SK-N-DZ (cell line): ENCODE measurements at regions not wholly inside any gene's neighbourhood (a gene's known extent, or its start where the extent isn't known, plus 50 kb on each side); places are given as distances from the start of the nearest gene placed in this dataset.

Experiments
- DNase-seq: peaks from one replicate; pipeline ENCODE4 v3.0.0-alpha.2; 2015; ENCODE audit warnings: low spot score

DNA sequence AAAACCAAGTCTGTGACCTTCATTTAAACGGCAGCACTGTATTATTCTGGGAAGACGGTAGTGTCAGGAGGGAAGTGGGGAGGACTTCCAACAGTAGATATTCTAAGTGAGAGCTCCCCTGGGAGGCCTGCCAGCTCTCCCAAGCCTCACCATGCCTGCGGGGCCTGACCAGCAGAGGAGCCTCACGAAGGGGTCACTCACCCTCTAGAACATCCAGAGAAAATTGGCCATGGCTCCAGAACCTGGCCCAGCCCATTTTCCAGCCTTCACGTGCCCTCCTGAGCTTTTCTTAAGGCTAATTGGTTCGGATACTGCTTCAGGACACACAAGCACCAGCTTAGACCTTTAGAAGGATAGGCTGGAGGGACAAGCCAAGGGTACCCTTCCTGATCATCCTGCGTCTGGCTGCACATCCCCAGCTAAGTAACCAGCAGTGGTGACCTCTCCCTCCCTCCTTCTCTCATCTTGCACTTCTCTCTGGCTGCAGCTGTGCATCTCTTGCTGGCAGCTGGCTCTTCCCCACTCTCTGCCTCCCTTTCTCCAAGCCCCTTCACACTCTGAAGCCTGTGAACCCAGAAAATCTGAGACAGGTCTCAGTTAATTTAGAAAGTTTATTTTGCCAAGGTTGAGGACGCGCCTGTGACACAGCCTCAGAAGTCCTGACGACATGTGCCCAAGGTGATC lies 120.1 kb upstream of the PKDCC start:
- DNase-seq, result no peak

DNA sequence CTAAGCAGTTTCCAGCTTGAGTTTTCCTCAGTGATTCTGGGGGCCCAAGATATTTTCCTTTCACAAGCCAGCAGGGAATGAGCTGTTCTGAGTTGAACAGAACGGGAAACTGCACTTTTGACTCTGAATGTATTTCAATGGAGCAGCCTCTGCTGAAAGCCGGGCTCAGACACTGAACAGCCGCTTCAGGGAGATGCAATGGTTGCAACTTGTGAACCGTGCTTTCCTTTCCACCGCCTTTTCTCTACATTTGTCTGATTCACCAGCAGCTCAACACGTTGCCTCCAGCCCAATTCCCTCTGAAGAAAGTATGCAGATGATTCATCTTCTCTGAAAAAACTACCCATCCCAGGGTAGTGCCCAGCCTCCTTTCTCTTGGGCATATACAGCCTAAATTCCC lies 119.3 kb upstream of the PKDCC start:
- no peak for DNase-seq

DNA sequence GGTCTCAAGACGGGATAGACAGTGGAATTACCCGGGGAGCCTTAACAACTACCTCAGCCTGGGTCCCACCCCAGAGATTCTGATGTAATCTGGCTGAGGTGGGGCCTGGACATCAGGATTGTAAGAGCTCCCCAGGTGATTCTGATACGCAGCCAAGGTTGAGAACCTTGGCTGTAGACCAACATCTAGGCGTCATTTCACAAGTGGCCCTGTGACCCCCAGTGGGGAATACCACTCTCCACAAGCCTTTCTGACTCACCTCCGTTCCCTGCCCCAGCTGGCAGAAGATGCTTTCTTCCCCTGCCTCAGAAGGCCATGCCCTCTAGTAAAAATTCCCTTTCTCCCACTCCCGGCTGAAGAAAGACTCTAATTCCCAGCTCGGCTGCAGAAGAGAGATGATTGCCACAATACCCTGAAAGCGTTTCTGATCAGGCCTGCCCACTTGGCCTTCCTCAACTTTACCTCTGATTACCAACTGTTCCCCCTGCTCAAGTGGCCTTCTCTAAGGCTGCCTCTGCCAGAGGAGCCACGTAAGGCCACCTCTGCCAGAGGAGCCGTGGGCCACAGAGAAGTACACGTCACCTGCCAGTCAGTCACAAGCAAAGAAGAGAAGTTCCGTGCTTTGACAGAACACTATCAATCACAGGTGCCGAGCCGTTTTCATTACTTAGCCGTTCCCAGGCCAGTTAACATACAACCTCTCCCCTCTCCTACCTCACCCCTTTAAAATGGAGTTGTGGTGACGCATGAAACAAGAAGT lies 116.8 kb upstream of the PKDCC start:
- DNase-seq, result no peak

DNA sequence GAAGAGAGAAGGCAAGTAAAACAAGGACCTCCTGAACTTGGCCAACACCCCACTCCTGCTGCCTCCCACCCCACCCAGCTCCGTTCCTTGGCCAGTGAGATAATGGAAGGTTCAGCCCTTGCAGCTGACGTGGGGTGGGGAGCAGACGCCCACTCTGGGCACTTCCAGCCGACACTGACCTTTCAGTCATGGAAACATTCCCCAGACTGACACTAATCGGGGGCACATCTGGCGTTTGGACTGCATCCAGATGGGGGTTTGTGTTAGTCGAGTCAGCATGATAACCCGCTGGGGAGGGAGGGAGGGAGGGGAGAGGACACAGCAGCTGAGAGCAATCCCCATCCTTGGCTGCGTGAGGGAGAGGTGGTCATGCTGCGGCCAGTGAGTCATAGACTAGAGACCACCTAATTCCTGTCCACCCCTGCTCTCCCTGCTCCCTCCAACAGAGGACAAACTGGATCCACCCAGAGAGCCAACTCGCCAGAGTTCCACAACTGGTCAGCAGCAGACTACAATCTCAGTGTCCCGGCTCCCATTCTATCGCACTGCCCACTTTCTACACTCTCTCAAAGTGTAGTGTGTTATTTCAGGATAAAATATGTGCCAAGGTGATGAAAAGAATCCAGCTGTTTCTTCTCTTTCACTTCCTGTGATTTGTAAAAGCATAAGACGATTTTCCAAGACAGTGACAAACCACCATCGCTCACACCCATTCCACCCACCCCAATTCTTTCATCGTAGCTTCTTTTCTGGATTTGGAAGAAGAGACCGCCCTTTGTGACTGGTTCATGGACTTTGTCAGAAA lies 115.4 kb upstream of the PKDCC start:
- peak; percentile 80 for DNase-seq

DNA sequence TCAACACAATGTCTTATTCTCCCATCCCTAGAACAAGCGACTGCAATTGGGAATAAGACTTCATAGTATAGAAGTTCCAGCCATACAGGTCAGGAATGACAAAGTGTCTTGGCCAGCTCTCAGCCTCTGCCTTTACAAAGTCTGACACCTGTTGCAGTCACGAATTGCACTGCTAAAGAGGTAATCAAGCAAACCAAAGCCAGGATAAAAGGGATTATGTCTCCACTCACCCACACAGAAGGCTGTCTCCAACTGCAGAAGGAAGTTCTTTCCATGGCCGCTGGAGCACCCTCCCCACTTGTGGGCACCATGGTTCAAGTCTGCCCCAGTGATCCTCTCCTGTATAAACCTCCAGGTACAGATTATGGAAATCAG lies 114.8 kb upstream of the PKDCC start:
- DNase-seq, result no peak

DNA sequence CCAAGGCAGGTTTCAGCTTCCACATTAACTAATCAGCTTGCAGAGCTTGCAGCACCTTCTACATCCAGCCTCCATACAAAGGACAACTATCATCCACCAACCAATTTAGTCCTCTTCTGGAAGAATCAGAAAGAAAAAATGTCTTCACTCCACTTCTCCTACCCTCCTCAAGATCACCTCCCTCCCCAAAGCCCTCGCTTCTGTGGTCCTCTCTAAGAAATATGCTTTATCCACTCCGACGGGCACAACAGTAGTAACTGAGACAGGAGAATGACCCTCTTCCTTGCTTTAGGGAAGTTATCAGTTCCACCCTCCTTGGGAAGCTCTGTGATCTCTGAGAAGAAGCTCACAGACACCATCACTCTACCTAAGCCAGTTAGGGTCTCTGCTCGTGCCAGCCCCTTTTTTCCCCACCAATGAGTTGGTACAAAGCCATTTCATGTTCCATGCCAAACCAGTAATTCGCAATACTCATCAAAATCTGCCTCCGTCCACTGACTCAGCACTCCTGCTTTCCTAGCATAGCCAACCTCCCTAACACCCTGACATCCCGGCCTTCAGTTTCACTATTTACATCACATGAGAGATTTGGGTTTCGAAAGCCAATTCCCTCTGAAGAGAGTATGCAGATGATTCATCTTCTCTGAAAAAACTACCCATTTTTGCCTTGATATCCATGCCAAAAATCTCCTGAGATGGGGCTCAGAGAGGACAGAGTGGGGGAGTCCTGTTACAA lies 114.1 kb upstream of the PKDCC start:
- no peak for DNase-seq

DNA sequence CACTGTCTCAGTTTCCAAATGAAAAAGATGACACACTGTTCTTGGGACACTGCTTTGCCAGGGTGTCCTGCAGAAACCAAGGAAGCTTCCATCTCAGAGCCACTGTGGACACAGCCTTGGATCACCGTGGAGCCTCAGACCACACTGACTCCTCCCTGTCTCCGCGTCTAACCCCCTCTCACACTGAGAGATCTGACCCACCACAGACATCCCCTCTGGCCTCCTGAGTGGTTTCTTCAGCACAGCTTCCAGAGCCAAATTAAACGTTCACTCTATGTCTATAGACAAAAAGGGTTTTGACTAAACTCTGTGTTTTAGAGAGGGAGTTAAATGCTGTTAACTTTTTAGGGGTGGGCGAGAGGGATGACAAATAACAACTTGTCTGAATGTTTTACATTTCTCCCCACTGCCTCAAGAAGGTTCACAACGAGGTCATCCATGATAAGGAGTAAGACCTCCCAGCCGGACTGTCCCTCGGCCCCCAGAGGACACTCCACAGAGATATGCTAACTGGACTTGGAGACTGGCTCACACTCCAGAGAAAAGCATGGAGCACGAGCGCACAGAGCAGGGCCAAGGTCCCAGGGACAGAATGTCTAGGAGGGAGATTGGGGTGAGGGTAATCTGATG lies 113.4 kb upstream of the PKDCC start:
- DNase-seq, result no peak

DNA sequence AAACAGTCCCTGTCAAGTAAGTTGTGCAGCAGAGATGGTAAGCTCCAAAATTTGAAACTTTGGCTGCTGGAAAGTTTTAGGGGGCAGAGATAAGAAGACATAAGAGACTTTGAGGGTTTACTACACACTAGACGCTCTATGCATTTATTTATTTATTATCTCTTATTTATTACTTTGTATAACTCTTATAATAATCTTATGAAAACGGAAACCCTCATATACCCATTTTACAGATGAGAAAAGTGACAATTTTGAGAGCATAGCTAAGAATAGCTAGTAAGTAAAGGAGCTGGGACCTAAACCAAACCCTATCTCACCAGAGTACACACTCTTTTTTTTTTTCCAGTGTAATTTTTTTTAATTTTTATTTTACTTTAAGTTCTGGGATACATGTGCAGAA lies 112.8 kb upstream of the PKDCC start:
- DNase-seq, result no peak

DNA sequence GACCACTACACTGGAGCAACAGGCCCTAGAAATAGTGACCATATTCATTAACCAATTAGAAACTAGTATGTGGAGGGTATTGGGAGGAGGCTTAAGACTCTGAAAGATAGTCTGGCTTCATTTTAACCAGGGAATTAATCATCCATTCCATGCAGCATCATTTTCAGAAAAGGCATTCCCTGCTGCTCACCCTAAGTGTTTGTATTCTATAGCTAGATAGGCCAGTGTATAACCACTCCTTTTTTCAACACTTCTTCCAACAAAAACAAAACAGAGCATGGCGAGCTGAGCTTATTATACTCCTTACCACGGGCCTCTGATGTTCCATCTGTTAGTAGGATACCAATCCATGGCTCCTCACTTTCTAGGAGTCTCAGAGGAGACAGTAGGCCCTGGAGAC lies 112.0 kb upstream of the PKDCC start:
- DNase-seq, result no peak

DNA sequence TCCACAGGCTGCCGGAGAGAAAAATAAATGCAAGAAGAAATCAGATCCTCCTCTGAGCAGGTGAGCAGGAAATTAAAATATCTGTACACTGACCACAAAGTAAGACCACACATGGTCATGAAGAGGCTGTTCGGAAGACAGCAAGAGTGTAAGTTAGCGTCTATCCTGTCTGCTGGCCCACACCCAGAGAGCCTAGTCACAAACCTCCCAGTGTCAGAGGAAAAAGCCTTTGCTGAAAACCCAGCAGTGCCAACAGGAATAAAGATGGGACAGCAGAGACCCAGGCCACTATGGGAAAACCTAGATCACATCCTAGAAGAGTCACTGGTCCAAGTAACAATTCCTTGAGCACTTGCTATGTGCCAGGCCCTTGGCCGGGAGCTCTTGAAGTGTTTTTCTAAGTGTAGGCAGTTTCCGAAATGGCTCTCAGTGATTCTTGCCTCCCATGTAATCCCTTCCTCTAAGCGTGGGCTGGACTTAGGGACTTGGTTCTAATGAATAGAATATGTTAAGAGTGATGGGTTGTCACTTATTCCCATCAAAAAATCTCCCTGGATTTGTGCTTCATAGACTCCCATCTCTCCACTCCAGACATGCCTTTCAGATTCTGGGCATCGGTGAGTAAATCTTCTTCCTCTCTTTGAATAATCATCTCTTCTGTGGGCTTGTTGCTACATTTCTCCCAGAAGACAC lies 110.9 kb upstream of the PKDCC start:
- DNase-seq, result no peak

DNA sequence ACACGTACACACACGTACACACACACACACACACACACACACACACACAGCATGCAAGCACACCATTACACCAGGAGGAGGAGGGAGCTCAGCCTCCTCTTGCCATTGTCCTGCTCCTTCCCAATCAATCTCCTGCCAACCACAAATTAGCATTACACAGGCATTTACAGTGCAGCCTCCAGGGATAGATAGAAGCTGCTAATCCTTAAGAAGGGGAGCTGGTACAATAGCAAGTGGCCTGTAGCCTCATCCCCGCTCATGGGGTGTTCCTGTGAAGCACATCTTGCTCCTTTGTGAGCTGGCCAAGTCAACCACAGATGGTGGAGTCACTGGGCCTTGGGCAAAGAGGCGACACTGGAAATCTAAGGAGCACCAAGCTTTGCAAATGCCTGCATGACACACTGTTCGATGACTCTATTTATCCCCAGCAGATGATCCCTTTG lies 110.3 kb upstream of the PKDCC start:
- no peak for DNase-seq

DNA sequence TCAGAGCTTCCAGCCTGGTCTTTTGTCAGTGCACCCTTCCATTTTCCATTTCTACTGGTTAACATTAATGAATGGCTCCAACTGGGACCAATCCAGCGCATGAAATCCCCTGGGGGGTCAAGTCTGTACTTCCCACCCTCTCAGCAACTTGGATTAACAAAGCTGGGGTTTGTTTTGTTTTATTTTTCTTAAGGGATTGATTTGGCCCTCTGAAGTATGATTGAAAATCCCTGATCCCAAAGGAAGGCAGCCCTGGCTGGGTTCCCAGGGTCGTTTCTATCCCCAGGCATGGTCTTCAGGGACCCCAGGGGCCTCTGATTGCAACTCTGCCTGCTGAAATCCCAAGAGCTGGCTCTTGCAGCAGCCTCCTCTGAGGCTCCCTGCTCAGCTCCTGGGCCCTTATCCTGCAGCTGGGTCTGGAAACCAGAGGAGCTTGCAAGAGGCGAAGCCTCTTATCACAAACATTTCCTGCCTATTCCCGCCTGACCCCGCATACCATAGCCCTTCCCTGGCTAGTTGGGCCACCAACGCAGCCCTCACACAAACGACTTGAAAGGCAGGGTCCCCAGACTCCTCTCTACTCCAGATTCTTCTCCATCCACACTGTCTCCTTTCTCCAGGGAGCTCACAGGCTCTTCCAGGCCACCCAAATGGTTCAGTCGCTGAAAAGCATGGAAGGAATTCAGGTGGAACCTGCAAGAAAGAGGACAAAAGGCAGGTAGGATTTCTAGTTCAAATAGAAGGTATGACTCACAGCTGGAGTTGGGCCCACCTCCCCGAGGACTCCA lies 109.7 kb upstream of the PKDCC start:
- DNase-seq, result no peak

DNA sequence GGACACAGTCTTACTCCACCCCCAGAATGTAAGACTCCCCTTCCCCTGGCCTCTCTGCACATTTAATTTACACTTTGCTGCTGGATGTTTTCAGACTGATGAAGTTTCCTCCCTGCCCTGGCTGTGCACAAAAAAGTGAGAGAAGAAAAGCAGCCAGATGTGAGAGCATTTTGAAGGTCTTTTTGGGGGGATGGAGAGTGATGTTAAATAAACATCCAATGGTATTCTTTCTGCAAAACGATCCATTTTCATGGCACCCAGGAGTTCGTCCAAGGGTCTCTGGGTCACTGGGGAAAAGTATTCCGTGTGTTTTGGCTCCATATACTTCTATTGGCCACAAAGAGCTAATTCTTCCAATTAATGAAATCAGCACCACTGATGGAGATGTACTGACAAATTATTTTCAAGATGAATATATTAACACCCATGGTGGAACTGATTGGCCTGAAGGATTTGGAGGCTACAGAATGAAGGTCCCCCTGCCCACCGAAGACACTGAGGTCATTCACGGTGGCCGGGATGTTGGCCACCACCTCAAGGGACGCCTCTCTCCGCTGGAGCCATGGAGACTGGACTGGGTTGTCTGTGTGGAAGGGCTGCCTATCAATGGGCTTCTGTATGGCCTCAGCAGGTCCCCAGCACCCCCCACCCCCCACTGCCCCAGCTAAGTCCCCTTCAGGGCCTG lies 107.6 kb upstream of the PKDCC start:
- no peak for DNase-seq

DNA sequence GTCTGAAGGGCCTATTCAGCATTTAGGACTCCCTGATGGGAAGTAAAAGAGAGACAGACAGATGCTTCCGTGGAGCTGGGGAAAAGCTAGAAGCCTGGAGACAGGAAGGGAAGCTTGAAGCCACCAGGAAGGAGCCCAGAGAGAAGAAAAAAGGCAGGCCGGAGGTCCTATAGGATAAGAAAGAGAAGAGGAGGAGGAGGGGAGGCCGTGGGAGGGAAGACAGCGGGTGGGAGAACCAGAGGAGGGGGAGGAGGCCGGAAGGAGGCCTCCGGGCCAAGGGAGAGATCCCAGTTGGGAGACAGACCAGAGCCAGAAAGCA lies 107.1 kb upstream of the PKDCC start:
- no peak for DNase-seq

DNA sequence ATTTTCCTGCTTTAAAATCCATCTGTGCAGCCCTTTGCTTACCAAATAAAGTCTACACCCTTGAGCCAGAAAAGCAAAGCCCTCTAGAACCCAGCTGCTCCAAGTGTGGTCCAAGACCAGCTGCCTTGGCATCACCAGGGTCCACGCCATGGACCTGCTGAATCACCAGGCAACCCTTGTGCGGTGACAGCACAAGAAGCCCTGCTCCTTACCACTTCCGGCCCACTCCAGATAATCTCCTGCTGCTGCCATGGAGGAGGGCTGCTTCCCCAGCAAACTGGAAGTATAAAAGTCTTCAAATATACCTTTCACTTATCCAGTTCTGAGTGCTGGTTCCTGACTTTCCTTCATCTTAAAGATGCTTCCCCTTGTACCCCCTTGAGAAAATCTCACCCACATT lies 106.0 kb upstream of the PKDCC start:
- DNase-seq, result no peak

DNA sequence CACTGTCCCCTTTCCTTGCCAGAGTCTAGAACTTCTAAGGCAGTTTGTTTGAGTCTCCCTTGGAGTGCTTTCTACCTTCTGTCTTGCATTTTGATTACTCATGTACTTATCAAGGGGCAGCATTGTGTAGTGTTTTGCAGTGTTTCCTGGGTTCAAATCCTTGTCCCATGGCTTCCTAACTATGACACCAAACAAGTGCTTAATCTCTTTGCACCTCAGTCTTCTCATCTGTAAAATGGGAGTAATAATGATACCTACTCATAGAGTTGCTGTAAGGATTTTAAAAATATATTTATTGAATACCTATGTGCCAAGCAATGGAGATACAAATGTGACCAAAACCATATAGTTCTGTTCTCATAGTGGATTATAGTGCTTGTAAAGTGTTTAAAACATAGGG lies 105.5 kb upstream of the PKDCC start:
- no peak for DNase-seq

DNA sequence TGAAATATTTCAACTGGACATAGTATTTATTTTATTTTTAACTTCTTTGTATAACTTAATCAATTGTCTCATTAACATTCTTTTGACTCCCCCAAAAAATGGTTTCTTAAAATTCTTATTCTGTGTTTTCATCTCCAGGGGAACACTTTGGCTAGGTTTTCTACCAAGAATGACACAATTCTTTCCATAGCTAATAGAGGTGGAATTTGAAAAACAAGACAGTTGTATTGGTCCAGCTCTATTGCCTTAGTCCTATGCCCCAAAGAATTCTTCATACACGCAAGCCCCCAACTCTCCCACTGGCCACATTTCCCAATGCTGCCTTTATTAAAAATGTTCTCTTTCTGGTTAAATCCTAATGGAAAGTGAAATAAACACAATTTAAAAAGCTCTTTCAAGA lies 104.7 kb upstream of the PKDCC start:
- DNase-seq, result no peak

DNA sequence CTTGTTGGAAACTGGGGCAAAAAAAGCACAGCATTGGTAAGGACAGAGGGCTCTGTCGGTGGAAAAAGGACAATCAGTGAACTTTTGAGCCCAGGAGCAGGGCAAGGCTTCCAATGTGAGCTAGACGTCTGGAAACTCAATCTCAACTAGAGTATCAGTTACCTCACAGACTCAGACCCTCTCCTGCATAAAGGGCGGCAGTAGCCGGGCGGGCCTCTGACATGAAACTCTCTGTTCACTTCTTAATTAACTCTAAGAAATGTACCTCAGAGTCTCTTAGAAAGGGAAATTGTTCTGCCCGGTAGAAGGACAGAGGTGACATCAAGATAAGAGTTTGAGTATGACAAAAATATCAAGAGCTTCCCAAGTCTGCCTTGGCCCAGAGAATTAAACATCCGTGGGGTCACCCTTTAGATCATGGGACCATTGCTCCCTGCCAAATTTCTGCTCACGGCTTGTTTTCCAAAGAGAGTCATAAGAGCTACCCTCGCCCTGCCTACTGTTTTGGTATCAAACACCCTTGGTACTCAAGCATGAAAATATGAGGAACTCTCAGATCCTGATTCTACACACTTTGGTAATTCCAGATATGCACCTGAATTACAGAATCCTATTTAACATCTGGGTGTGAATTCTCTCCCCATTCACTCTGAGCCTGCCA lies 103.5 kb upstream of the PKDCC start:
- no peak for DNase-seq
